WTC11 (cell line): ENCODE measurements at regions not wholly inside any gene's neighbourhood (a gene's known extent, or its start where the extent isn't known, plus 50 kb on each side); places are given as distances from the start of the nearest gene placed in this dataset.

Experiments
- ATAC-seq: fragments of 200-7000 bp; cut with Tn5 transposase; 2 replicates; pipeline ENCODE4 v1.10.0; 2021; ENCODE audit warnings: mild to moderate bottlenecking, moderate library complexity
- CTCF ChIA-PET: fragments of 300-600 bp; sonication (Branson Sonifier 250); formaldehyde crosslinking; loops from one replicate; lab custom pipeline; 2021; ENCODE audit warnings: antibody characterized with exemption; lab: Charles Lee
- POLR2A ChIA-PET: fragments of 350-600 bp; sonication (Branson Sonifier 250); formaldehyde crosslinking; loops from one replicate; lab custom pipeline; 2021; ENCODE audit warnings: antibody characterized with exemption; lab: Charles Lee
- DNase-seq: peaks from one replicate; pipeline ENCODE4 v3.0.0; 2021; ENCODE audit warnings: low spot score
- H3K27ac Mint-ChIP-seq: 2 replicates; pipeline ENCODE4 v1.8.0; 2021; ENCODE audit warnings: mixed read lengths
- H3K27me3 Mint-ChIP-seq: 2 replicates; pipeline ENCODE4 v1.8.0; 2021; ENCODE audit warnings: low read depth, mild to moderate bottlenecking, moderate library complexity, mixed read lengths
- H3K36me3 Mint-ChIP-seq: 2 replicates; pipeline ENCODE4 v1.8.0; 2021; ENCODE audit warnings: mixed read lengths
- H3K4me1 Mint-ChIP-seq: 2 replicates; pipeline ENCODE4 v1.8.0; 2022; ENCODE audit warnings: mixed read lengths
- H3K4me3 Mint-ChIP-seq: 2 replicates; pipeline ENCODE4 v1.8.0; 2021; ENCODE audit warnings: mild to moderate bottlenecking, moderate library complexity, mixed read lengths
- H3K9me3 Mint-ChIP-seq: 2 replicates; pipeline ENCODE4 v1.8.0; 2021; ENCODE audit warnings: mixed read lengths
- ATF1 ChIP-seq: sonication (generic); formaldehyde crosslinking; IDR thresholded peaks from 2 replicates; pipeline ENCODE4 v1.8.1; 2023; ENCODE audit warnings: mild to moderate bottlenecking, moderate library complexity, missing genetic modification reagents
- CREB1 ChIP-seq: sonication (generic); formaldehyde crosslinking; IDR thresholded peaks from 2 replicates; pipeline ENCODE4 v1.8.0; 2023; ENCODE audit warnings: mild to moderate bottlenecking, missing genetic modification reagents
- CREM ChIP-seq: sonication (generic); formaldehyde crosslinking; IDR thresholded peaks from 2 replicates; pipeline ENCODE4 v1.8.1; 2022; ENCODE audit warnings: mild to moderate bottlenecking, missing genetic modification reagents, moderate library complexity
- FOXP1 ChIP-seq: sonication (generic); formaldehyde crosslinking; IDR thresholded peaks from 2 replicates; pipeline ENCODE4 v1.8.0; 2022; ENCODE audit warnings: missing genetic modification reagents, mild to moderate bottlenecking, moderate library complexity, borderline replicate concordance
- GTF2I ChIP-seq: fragments of 250-450 bp; sonication (Bioruptor Pico); conservative IDR thresholded peaks from 2 replicates; pipeline ENCODE4 v1.4.0; 2021; ENCODE audit warnings: mild to moderate bottlenecking
- HMGA2 ChIP-seq: fragments of 250-450 bp; sonication (Bioruptor Pico); IDR thresholded peaks from 2 replicates; pipeline ENCODE4 v1.4.0; 2021; ENCODE audit warnings: mild to moderate bottlenecking, moderate library complexity
- JAZF1 ChIP-seq: fragments of 250-450 bp; sonication (Bioruptor Pico); IDR thresholded peaks from 2 replicates; pipeline ENCODE4 v1.9.0; 2021; ENCODE audit warnings: moderate library complexity, mild to moderate bottlenecking, inconsistent platforms
- MXD4 ChIP-seq: fragments of 250-450 bp; sonication (Bioruptor Pico); IDR thresholded peaks from 2 replicates; pipeline ENCODE4 v1.8.0; 2021; ENCODE audit warnings: mild to moderate bottlenecking, moderate library complexity, borderline replicate concordance
- SMAD3 ChIP-seq: sonication (generic); formaldehyde crosslinking; IDR thresholded peaks from 2 replicates; pipeline ENCODE4 v1.8.0; 2022; ENCODE audit warnings: missing genetic modification reagents, mild to moderate bottlenecking, borderline replicate concordance
- SOX15 ChIP-seq: fragments of 250-450 bp; sonication (Bioruptor Pico); IDR thresholded peaks from 2 replicates; pipeline ENCODE4 v1.9.0; 2021; ENCODE audit warnings: mild to moderate bottlenecking
- TCF7 ChIP-seq: sonication (generic); formaldehyde crosslinking; IDR thresholded peaks from 2 replicates; pipeline ENCODE4 v1.8.0; 2022; ENCODE audit warnings: mild to moderate bottlenecking, low read depth, missing genetic modification reagents, moderate library complexity
- TEAD4 ChIP-seq: sonication (generic); formaldehyde crosslinking; IDR thresholded peaks from 2 replicates; pipeline ENCODE4 v1.8.0; 2022; ENCODE audit warnings: mild to moderate bottlenecking, missing genetic modification reagents
- ZNF317 ChIP-seq: sonication (generic); formaldehyde crosslinking; IDR thresholded peaks from 2 replicates; pipeline ENCODE4 v1.8.1; 2023; ENCODE audit warnings: low read depth, mild to moderate bottlenecking, moderate library complexity, missing genetic modification reagents, borderline replicate concordance
- TF ChIP-seq, protein P1 (sequence below): sonication (generic); formaldehyde crosslinking; IDR thresholded peaks from 2 replicates; pipeline ENCODE4 v1.8.1; 2022; ENCODE audit warnings: mild to moderate bottlenecking, moderate library complexity, missing genetic modification reagents
- TF ChIP-seq, protein P2 (sequence below): fragments of 250-450 bp; sonication (Bioruptor Pico); IDR thresholded peaks from 2 replicates; pipeline ENCODE4 v1.9.0; 2021; ENCODE audit warnings: mild to moderate bottlenecking
- TF ChIP-seq, protein P3 (sequence below): sonication (generic); formaldehyde crosslinking; IDR thresholded peaks from 2 replicates; pipeline ENCODE4 v1.8.1; 2023; ENCODE audit warnings: mild to moderate bottlenecking, missing genetic modification reagents, moderate library complexity
- TF ChIP-seq, protein P4 (sequence below): sonication (generic); formaldehyde crosslinking; IDR thresholded peaks from 2 replicates; pipeline ENCODE4 v1.8.0; 2022; ENCODE audit warnings: mild to moderate bottlenecking, missing genetic modification reagents
- TF ChIP-seq, protein P5 (sequence below): sonication (generic); formaldehyde crosslinking; IDR thresholded peaks from 2 replicates; pipeline ENCODE4 v1.8.1; 2022; ENCODE audit warnings: low read depth, missing genetic modification reagents, borderline replicate concordance
- TF ChIP-seq, protein P6 (sequence below): fragments of 250-450 bp; sonication (Bioruptor Pico); IDR thresholded peaks from 2 replicates; pipeline ENCODE4 v2.1.2; 2022; ENCODE audit warnings: mild to moderate bottlenecking, moderate library complexity
- TF ChIP-seq, protein P7 (sequence below): sonication (generic); formaldehyde crosslinking; IDR thresholded peaks from 2 replicates; pipeline ENCODE4 v1.8.1; 2023; ENCODE audit warnings: mild to moderate bottlenecking, missing genetic modification reagents, borderline replicate concordance

DNA sequence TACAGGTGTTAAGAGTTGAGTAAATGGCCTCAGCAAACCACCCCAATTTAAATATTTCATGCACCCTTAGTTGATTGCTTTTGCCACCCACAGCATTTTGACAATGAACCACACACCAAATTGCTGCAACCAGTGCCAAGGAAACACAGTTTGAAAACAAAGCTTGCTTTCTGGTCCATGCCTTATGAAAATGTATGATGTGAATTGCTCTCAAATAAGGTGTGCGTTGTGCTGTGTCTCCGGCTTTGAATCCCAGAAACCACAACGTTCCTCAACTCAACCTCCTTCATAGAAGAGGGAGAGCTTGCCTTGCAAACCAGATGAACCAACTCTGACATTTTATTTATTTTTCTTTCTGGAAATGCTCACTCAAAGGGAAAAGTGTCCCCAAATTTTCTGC is 762.7 kb downstream of the TLE1 start:
- no peaks in the 10 kb centered on the region for H3K27me3 Mint-ChIP-seq
- H3K4me3 Mint-ChIP-seq, result no peak overlapping the region
- peaks cover 10% of the 10 kb centered on the region for H3K36me3 Mint-ChIP-seq
- ChIA-PET CTCF (no interaction called here), POLR2A (no interaction called here)
- peaks cover 27% of the 10 kb centered on the region for H3K9me3 Mint-ChIP-seq
- H3K27ac Mint-ChIP-seq, result no peak overlapping the region
- H3K4me1 Mint-ChIP-seq, result peaks cover 3% of the 10 kb centered on the region; the same call in 1 of the 2 replicates
- DNase-seq, result no peak
- no peak for ATAC-seq
- TF ChIP-seq SMAD3 (no peak), TCF7 (CRISPR knock-in tag) (no peak), ZNF317 (CRISPR knock-in tag) (no peak), JAZF1 (CRISPR knock-in tag) (no peak), HMGA2 (CRISPR knock-in tag) (no peak), FOXP1 (CRISPR knock-in tag) (no peak), MXD4 (CRISPR knock-in tag) (no peak), TEAD4 (CRISPR knock-in tag) (no peak), CREM (CRISPR knock-in tag) (no peak), CREB1 (CRISPR knock-in tag) (no peak), ATF1 (no peak)
- TF ChIP-seq, protein P1, sequence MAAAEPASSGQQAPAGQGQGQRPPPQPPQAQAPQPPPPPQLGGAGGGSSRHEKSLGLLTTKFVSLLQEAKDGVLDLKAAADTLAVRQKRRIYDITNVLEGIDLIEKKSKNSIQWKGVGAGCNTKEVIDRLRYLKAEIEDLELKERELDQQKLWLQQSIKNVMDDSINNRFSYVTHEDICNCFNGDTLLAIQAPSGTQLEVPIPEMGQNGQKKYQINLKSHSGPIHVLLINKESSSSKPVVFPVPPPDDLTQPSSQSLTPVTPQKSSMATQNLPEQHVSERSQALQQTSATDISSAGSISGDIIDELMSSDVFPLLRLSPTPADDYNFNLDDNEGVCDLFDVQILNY, result no peak
- TF ChIP-seq, protein P2, sequence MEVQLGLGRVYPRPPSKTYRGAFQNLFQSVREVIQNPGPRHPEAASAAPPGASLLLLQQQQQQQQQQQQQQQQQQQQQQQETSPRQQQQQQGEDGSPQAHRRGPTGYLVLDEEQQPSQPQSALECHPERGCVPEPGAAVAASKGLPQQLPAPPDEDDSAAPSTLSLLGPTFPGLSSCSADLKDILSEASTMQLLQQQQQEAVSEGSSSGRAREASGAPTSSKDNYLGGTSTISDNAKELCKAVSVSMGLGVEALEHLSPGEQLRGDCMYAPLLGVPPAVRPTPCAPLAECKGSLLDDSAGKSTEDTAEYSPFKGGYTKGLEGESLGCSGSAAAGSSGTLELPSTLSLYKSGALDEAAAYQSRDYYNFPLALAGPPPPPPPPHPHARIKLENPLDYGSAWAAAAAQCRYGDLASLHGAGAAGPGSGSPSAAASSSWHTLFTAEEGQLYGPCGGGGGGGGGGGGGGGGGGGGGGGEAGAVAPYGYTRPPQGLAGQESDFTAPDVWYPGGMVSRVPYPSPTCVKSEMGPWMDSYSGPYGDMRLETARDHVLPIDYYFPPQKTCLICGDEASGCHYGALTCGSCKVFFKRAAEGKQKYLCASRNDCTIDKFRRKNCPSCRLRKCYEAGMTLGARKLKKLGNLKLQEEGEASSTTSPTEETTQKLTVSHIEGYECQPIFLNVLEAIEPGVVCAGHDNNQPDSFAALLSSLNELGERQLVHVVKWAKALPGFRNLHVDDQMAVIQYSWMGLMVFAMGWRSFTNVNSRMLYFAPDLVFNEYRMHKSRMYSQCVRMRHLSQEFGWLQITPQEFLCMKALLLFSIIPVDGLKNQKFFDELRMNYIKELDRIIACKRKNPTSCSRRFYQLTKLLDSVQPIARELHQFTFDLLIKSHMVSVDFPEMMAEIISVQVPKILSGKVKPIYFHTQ (CRISPR knock-in tag), result no peak
- TF ChIP-seq, protein P3, sequence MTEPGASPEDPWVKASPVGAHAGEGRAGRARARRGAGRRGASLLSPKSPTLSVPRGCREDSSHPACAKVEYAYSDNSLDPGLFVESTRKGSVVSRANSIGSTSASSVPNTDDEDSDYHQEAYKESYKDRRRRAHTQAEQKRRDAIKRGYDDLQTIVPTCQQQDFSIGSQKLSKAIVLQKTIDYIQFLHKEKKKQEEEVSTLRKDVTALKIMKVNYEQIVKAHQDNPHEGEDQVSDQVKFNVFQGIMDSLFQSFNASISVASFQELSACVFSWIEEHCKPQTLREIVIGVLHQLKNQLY (CRISPR knock-in tag), result no peak
- TF ChIP-seq, protein P4, sequence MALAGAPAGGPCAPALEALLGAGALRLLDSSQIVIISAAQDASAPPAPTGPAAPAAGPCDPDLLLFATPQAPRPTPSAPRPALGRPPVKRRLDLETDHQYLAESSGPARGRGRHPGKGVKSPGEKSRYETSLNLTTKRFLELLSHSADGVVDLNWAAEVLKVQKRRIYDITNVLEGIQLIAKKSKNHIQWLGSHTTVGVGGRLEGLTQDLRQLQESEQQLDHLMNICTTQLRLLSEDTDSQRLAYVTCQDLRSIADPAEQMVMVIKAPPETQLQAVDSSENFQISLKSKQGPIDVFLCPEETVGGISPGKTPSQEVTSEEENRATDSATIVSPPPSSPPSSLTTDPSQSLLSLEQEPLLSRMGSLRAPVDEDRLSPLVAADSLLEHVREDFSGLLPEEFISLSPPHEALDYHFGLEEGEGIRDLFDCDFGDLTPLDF (CRISPR knock-in tag), result no peak
- TF ChIP-seq, protein P5, sequence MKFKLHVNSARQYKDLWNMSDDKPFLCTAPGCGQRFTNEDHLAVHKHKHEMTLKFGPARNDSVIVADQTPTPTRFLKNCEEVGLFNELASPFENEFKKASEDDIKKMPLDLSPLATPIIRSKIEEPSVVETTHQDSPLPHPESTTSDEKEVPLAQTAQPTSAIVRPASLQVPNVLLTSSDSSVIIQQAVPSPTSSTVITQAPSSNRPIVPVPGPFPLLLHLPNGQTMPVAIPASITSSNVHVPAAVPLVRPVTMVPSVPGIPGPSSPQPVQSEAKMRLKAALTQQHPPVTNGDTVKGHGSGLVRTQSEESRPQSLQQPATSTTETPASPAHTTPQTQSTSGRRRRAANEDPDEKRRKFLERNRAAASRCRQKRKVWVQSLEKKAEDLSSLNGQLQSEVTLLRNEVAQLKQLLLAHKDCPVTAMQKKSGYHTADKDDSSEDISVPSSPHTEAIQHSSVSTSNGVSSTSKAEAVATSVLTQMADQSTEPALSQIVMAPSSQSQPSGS (CRISPR knock-in tag), result no peak
- TF ChIP-seq, protein P6, sequence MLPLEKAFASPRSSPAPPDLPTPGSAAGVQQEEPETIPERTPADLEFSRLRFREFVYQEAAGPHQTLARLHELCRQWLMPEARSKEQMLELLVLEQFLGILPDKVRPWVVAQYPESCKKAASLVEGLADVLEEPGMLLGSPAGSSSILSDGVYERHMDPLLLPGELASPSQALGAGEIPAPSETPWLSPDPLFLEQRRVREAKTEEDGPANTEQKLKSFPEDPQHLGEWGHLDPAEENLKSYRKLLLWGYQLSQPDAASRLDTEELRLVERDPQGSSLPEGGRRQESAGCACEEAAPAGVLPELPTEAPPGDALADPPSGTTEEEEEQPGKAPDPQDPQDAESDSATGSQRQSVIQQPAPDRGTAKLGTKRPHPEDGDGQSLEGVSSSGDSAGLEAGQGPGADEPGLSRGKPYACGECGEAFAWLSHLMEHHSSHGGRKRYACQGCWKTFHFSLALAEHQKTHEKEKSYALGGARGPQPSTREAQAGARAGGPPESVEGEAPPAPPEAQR (CRISPR knock-in tag), result no peak

DNA sequence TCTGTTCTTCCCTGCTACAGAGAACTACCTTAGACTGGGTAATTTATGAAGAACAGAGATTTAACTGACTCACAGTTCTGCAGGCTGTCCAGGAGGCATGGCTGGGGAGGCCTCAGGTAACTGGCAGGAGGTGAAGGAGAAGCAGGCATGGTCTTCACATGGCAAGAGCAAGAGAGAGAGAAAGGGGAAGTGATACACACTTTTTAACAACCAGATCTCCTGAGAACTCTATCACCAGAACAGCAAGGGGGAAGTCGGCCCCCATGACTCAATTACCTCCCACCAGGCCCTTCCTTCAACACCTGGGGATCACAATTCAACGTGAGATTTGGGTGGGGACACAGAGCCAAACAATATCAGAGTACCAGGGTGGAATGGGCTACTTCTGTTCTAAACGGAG is 766.8 kb downstream of the TLE1 start:
- ChIA-PET CTCF (no interaction called here), POLR2A (no interaction called here)
- Mint-ChIP-seq H3K27me3 (no peaks in the 10 kb centered on the region), H3K4me3 (no peak overlapping the region), H3K4me1 (no peaks in the 10 kb centered on the region), H3K27ac (no peak overlapping the region), H3K9me3 (peaks cover 38% of the 10 kb centered on the region), H3K36me3 (peaks cover 10% of the 10 kb centered on the region)
- no peak for TF ChIP-seq SOX15 (CRISPR knock-in tag)
- TF ChIP-seq, protein P7, sequence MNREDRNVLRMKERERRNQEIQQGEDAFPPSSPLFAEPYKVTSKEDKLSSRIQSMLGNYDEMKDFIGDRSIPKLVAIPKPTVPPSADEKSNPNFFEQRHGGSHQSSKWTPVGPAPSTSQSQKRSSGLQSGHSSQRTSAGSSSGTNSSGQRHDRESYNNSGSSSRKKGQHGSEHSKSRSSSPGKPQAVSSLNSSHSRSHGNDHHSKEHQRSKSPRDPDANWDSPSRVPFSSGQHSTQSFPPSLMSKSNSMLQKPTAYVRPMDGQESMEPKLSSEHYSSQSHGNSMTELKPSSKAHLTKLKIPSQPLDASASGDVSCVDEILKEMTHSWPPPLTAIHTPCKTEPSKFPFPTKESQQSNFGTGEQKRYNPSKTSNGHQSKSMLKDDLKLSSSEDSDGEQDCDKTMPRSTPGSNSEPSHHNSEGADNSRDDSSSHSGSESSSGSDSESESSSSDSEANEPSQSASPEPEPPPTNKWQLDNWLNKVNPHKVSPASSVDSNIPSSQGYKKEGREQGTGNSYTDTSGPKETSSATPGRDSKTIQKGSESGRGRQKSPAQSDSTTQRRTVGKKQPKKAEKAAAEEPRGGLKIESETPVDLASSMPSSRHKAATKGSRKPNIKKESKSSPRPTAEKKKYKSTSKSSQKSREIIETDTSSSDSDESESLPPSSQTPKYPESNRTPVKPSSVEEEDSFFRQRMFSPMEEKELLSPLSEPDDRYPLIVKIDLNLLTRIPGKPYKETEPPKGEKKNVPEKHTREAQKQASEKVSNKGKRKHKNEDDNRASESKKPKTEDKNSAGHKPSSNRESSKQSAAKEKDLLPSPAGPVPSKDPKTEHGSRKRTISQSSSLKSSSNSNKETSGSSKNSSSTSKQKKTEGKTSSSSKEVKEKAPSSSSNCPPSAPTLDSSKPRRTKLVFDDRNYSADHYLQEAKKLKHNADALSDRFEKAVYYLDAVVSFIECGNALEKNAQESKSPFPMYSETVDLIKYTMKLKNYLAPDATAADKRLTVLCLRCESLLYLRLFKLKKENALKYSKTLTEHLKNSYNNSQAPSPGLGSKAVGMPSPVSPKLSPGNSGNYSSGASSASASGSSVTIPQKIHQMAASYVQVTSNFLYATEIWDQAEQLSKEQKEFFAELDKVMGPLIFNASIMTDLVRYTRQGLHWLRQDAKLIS (CRISPR knock-in tag), result no peak
- no peak for TF ChIP-seq MXD4 (CRISPR knock-in tag)
- TF ChIP-seq GTF2I (CRISPR knock-in tag), result no peak
- ATAC-seq (no peak), DNase-seq (no peak)
